Tibial nerve (tissue), 4 donors: ENCODE measurements at regions not wholly inside any gene's neighbourhood (a gene's known extent, or its start where the extent isn't known, plus 50 kb on each side); places are given as distances from the start of the nearest gene placed in this dataset.

Source experiments
- DNase-seq, 2 donors: peaks; one replicate each; pipeline ENCODE4 v3.0.0-alpha.2; 2019; ENCODE audit warnings: low spot score in 2 of 2
- H3K27ac ChIP-seq, 4 donors: fragments of 200-600 bp; sonication (generic) in 3 of 4; one replicate each; pipeline ENCODE4 v1.5.1; 2017 to 2019; ENCODE audit warnings: mild to moderate bottlenecking in 1 of 4
- H3K27me3 ChIP-seq, 2 donors: fragments of 200-600 bp; sonication (generic) in 1 of 2; one replicate each; pipeline versions ENCODE4 v1.5.1 to v1.6.0; 2017 to 2019
- H3K36me3 ChIP-seq, 3 donors: fragments of 200-600 bp; sonication (generic); one replicate each; pipeline ENCODE4 v1.5.1; 2018 to 2019
- H3K4me1 ChIP-seq, 4 donors: fragments of 200-600 bp; sonication (generic) in 3 of 4; one replicate each; pipeline ENCODE4 v1.5.1; 2017 to 2019
- H3K4me3 ChIP-seq, 4 donors: fragments of 200-600 bp; sonication (generic) in 3 of 4; one replicate each; pipeline ENCODE4 v1.5.1; 2017 to 2019; ENCODE audit warnings: mild to moderate bottlenecking in 1 of 4, moderate library complexity in 1 of 4
- H3K9me3 ChIP-seq, 4 donors: fragments of 200-600 bp; sonication (generic) in 3 of 4; one replicate each; pipeline ENCODE4 v1.5.1; 2017 to 2019
- EP300 ChIP-seq, 2 donors: sonication (generic); formaldehyde crosslinking; IDR thresholded peaks; one replicate each; pipeline ENCODE4 v1.6.1; 2017; ENCODE audit warnings: antibody characterized with exemption in 2 of 2, mild to moderate bottlenecking in 1 of 2
- POLR2A ChIP-seq, 2 donors: fragments of 450-650 bp; IDR thresholded peaks; one replicate each; pipeline ENCODE4 v1.6.1; 2017; ENCODE audit warnings: antibody characterized with exemption in 2 of 2, mild to moderate bottlenecking in 2 of 2, moderate library complexity in 2 of 2
- WGBS, 2 donors: methylation state at CpG; one replicate each; pipeline ENCODE4 v1.1.5; 2018; 5-methylcytosine and 5-hydroxymethylcytosine counted together
- TF ChIP-seq, protein P1 (sequence below), 5 experiments: fragments of 200-600 bp in 3 of 5; fragments of 450-650 bp in 2 of 5; sonication (generic) in 3 of 5; IDR thresholded peaks; one replicate each; pipeline ENCODE4 v1.5.1; 2016 to 2019; ENCODE audit warnings: antibody characterized with exemption in 5 of 5, mild to moderate bottlenecking in 3 of 5, moderate library complexity in 2 of 5

DNA sequence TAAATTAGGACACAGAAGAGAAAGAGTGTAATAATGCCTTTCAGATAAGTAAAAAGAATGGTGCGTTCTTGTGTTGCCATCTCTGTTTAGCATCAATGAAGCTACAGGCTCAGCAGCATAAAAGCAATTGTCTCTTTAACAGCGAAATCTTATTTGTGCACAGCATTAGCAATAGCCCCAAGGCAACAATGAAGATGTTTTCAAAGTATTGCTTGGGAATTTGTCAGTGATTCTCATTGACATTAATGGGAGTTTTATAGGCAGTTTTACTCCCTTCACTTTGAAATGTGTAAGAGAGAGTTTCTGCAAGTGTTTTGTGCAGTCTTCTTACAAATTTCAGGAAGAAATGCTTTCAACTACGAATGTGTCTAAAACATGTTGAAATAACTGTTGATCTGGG is 633.0 kb downstream of the TLL1 start:
- TF ChIP-seq POLR2A (IDR thresholded peaks at IDR 0.05), result no peak
- TF ChIP-seq, protein P1, sequence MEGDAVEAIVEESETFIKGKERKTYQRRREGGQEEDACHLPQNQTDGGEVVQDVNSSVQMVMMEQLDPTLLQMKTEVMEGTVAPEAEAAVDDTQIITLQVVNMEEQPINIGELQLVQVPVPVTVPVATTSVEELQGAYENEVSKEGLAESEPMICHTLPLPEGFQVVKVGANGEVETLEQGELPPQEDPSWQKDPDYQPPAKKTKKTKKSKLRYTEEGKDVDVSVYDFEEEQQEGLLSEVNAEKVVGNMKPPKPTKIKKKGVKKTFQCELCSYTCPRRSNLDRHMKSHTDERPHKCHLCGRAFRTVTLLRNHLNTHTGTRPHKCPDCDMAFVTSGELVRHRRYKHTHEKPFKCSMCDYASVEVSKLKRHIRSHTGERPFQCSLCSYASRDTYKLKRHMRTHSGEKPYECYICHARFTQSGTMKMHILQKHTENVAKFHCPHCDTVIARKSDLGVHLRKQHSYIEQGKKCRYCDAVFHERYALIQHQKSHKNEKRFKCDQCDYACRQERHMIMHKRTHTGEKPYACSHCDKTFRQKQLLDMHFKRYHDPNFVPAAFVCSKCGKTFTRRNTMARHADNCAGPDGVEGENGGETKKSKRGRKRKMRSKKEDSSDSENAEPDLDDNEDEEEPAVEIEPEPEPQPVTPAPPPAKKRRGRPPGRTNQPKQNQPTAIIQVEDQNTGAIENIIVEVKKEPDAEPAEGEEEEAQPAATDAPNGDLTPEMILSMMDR (IDR thresholded peaks at IDR 0.05), result no peak
- Histone ChIP-seq H3K4me3 (no peak overlapping the region), H3K9me3 (no peaks in the 10 kb centered on the region), H3K4me1 (no peaks in the 10 kb centered on the region), H3K27ac (no peak overlapping the region), H3K36me3 (no peaks in the 10 kb centered on the region), H3K27me3 (no peaks in the 10 kb centered on the region)
- 40 to 45% methylated on average over 3 of the region's 3 CpGs for WGBS, 2 donors
- DNase-seq, result no peak

DNA sequence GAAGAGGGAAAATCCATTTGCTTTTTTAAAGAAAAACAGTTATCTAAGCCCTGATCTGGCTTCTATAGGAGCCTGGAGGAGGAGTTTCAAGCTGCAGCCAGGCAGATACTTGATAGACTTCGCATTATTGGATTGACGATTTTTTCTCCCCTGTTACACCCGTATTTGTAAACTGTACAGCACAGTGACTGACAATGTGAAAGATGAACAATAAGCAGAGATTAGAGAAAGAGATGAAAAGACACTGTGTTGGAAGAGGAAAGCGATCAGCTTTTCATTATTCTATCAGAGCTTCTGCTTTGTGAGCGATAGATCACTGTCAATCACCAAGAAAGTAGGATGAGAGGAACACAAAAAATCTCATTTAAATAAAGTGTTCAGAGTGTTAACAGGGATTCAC is 639.2 kb downstream of the TLL1 start:
- H3K36me3 ChIP-seq, result no peaks in the 10 kb centered on the region
- no peak overlapping the region for H3K4me3 ChIP-seq
- WGBS, 2 donors, result 86 to 89% methylated on average over 5 of the region's 5 CpGs
- no peaks in the 10 kb centered on the region for H3K27me3 ChIP-seq
- H3K9me3 ChIP-seq, result no peaks in the 10 kb centered on the region
- H3K4me1 ChIP-seq, result no peaks in the 10 kb centered on the region
- no peak overlapping the region for H3K27ac ChIP-seq
- TF ChIP-seq, protein P1 (IDR thresholded peaks at IDR 0.05), result no peak
- no peak for TF ChIP-seq EP300 (IDR thresholded peaks at IDR 0.05)
- TF ChIP-seq POLR2A (IDR thresholded peaks at IDR 0.05), result no peak
- no peak for DNase-seq

DNA sequence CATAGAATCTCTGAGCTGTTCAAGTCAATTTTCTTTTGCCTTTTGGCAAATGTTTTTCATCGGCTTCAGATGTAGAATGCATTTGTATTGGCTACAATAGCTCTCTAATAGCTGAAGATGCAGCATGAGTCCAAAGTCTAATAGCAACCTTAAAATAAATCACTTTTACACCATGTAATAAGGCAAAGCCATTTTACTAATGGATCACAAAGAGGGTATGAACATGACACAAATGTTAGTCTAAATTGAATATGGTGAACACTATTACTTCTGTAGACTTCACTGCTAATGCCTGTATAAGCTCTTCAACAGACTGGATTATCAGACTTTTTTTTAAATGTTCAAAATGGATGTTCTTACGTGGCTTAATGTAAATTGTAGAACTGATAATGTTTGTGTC is 645.3 kb downstream of the TLL1 start:
- no peak for DNase-seq
- Histone ChIP-seq H3K36me3 (no peaks in the 10 kb centered on the region), H3K27ac (no peak overlapping the region), H3K9me3 (no peaks in the 10 kb centered on the region), H3K4me1 (no peaks in the 10 kb centered on the region), H3K27me3 (no peaks in the 10 kb centered on the region), H3K4me3 (no peak overlapping the region)
- TF ChIP-seq, protein P1 (IDR thresholded peaks at IDR 0.05), result no peak
- TF ChIP-seq EP300 (IDR thresholded peaks at IDR 0.05), result no peak
- no peak for TF ChIP-seq POLR2A (IDR thresholded peaks at IDR 0.05)
- 85 to 87% methylated on average over 2 of the region's 2 CpGs for WGBS, 2 donors

DNA sequence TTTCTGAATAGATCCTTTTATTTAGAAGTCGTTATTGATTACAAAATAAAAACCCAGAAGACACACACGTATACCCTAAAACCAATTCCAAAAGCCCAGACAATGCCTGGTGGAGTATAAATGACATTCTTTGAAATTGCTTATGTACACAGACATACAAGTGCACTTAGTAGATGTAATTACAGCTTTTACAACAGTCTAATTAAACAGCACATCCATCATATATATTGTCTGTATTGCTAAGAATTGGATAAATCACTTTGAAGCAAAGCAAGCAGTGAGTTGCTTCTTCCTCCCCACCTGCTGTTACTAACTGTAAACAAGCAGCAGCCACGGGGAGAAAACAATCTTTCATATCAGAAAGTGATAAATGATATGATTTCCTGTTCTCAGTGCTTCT is 645.7 kb downstream of the TLL1 start:
- no peaks in the 10 kb centered on the region for H3K4me1 ChIP-seq
- no peak overlapping the region for H3K4me3 ChIP-seq
- H3K27ac ChIP-seq, result no peak overlapping the region
- H3K27me3 ChIP-seq, result no peaks in the 10 kb centered on the region
- no peak for DNase-seq
- H3K36me3 ChIP-seq, result no peaks in the 10 kb centered on the region
- 46 to 55% methylated on average over 3 of the region's 3 CpGs for WGBS, 2 donors
- no peak for TF ChIP-seq EP300 (IDR thresholded peaks at IDR 0.05)
- TF ChIP-seq, protein P1 (IDR thresholded peaks at IDR 0.05), result no peak
- no peak for TF ChIP-seq POLR2A (IDR thresholded peaks at IDR 0.05)
- no peaks in the 10 kb centered on the region for H3K9me3 ChIP-seq

DNA sequence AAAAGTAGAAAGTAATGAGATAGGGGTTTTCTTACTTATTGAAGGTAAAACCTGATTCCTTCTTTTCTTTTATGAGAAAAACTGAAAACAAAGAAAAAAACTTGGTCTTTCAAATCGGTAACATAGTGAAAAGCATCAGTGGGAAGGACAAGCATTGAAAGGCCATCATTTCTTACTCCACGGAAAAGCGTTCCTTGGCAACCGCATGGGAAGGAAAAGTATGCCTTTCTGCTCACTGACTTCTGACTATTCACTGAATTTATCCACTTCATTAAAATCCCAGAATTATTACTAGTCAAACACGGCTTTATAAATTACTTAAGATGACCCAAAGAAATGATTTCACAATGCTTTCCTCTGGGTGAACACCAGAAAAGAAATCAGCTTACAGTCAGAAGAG is 646.7 kb downstream of the TLL1 start:
- Histone ChIP-seq H3K27me3 (no peaks in the 10 kb centered on the region), H3K9me3 (no peaks in the 10 kb centered on the region), H3K36me3 (no peaks in the 10 kb centered on the region), H3K4me3 (no peak overlapping the region), H3K27ac (no peak overlapping the region), H3K4me1 (no peaks in the 10 kb centered on the region)
- no peak for TF ChIP-seq POLR2A (IDR thresholded peaks at IDR 0.05)
- TF ChIP-seq, protein P1 (IDR thresholded peaks at IDR 0.05), result no peak
- TF ChIP-seq EP300 (IDR thresholded peaks at IDR 0.05), result no peak
- 92 to 95% methylated on average over 5 of the region's 5 CpGs for WGBS, 2 donors
- no peak for DNase-seq
